ENCODE measurements at regions not wholly inside any gene's neighbourhood (a gene's known extent, or its start where the extent isn't known, plus 50 kb on each side); places are given as distances from the start of the nearest gene placed in this dataset.
"Not testable (repeated sequence)": the region's sequence is repeated elsewhere in the genome, so short reads cannot be mapped to it uniquely, and the experiment has no call there.

- H3K4me1 ChIP-seq (ENCODE audit: insufficient read depth, low read length); H3K36me3 ChIP-seq (ENCODE audit: insufficient read depth, low read depth, low read length); H3K27ac ChIP-seq (ENCODE audit: low read length); H3K9me3 ChIP-seq (ENCODE audit: insufficient read depth, low read depth, low read length); H3K9ac ChIP-seq (ENCODE audit: low read depth, low read length): not testable (repeated sequence)
- peaks cover 46% of the 10 kb centered on the region for H3K27me3 ChIP-seq (ENCODE audit: insufficient read depth, low read length)
- peak overlapping the region; percentile 64 for H3K4me3 ChIP-seq (ENCODE audit: low read length)
Observed at GRCh38 chr6:26754801-26755200, 95.3 kb upstream of the ZNF322 start.

- not testable (repeated sequence) for H3K27ac ChIP-seq (ENCODE audit: low read length); H3K4me1 ChIP-seq (ENCODE audit: insufficient read depth, low read length); H3K36me3 ChIP-seq (ENCODE audit: insufficient read depth, low read depth, low read length); H3K9ac ChIP-seq (ENCODE audit: low read depth, low read length); H3K9me3 ChIP-seq (ENCODE audit: insufficient read depth, low read depth, low read length)
- Histone ChIP-seq H3K4me3 (ENCODE audit: low read length) (peak overlapping the region; percentile 73), H3K27me3 (ENCODE audit: insufficient read depth, low read length) (peaks cover 37% of the 10 kb centered on the region)
Observed at GRCh38 chr6:26756067-26756805, 96.7 kb upstream of the ZNF322 start.

- H3K9me3 ChIP-seq (ENCODE audit: insufficient read depth, low read depth, low read length); H3K4me3 ChIP-seq (ENCODE audit: low read length); H3K36me3 ChIP-seq (ENCODE audit: insufficient read depth, low read depth, low read length); H3K27me3 ChIP-seq (ENCODE audit: insufficient read depth, low read length); H3K4me1 ChIP-seq (ENCODE audit: insufficient read depth, low read length); H3K9ac ChIP-seq (ENCODE audit: low read depth, low read length); H3K27ac ChIP-seq (ENCODE audit: low read length): not testable (repeated sequence)
Observed at GRCh38 chr6:26766203-26766902, 106.8 kb upstream of the ZNF322 start.

GRCh38 chr6:26770941-26771666, 111.6 kb upstream of the ZNF322 start:
- H3K36me3 ChIP-seq (ENCODE audit: insufficient read depth, low read depth, low read length); H3K4me3 ChIP-seq (ENCODE audit: low read length); H3K27me3 ChIP-seq (ENCODE audit: insufficient read depth, low read length); H3K9me3 ChIP-seq (ENCODE audit: insufficient read depth, low read depth, low read length); H3K4me1 ChIP-seq (ENCODE audit: insufficient read depth, low read length); H3K27ac ChIP-seq (ENCODE audit: low read length); H3K9ac ChIP-seq (ENCODE audit: low read depth, low read length): not testable (repeated sequence)

GRCh38 chr6:26773414-26773813, 113.9 kb upstream of the ZNF322 start:
- H3K27ac ChIP-seq (ENCODE audit: low read length); H3K9me3 ChIP-seq (ENCODE audit: insufficient read depth, low read depth, low read length); H3K9ac ChIP-seq (ENCODE audit: low read depth, low read length); H3K27me3 ChIP-seq (ENCODE audit: insufficient read depth, low read length); H3K4me3 ChIP-seq (ENCODE audit: low read length); H3K4me1 ChIP-seq (ENCODE audit: insufficient read depth, low read length); H3K36me3 ChIP-seq (ENCODE audit: insufficient read depth, low read depth, low read length): not testable (repeated sequence)

GRCh38 chr6:26780563-26780962, 121.0 kb upstream of the ZNF322 start:
- not testable (repeated sequence) for H3K9ac ChIP-seq (ENCODE audit: low read depth, low read length); H3K4me1 ChIP-seq (ENCODE audit: insufficient read depth, low read length); H3K4me3 ChIP-seq (ENCODE audit: low read length); H3K9me3 ChIP-seq (ENCODE audit: insufficient read depth, low read depth, low read length); H3K27ac ChIP-seq (ENCODE audit: low read length); H3K36me3 ChIP-seq (ENCODE audit: insufficient read depth, low read depth, low read length); H3K27me3 ChIP-seq (ENCODE audit: insufficient read depth, low read length)

GRCh38 chr6:26795474-26796307, 136.1 kb upstream of the ZNF322 start:
- not testable (repeated sequence) for H3K9me3 ChIP-seq (ENCODE audit: insufficient read depth, low read depth, low read length); H3K27me3 ChIP-seq (ENCODE audit: insufficient read depth, low read length); H3K4me3 ChIP-seq (ENCODE audit: low read length); H3K36me3 ChIP-seq (ENCODE audit: insufficient read depth, low read depth, low read length); H3K4me1 ChIP-seq (ENCODE audit: insufficient read depth, low read length); H3K27ac ChIP-seq (ENCODE audit: low read length); H3K9ac ChIP-seq (ENCODE audit: low read depth, low read length)

GRCh38 chr6:26799903-26800633, 140.5 kb upstream of the ZNF322 start:
- H3K27ac ChIP-seq (ENCODE audit: low read length); H3K27me3 ChIP-seq (ENCODE audit: insufficient read depth, low read length); H3K9ac ChIP-seq (ENCODE audit: low read depth, low read length): not testable (repeated sequence)

GRCh38 chr6:26803762-26804161, 144.2 kb upstream of the ZNF322 start:
- H3K9me3 ChIP-seq (ENCODE audit: insufficient read depth, low read depth, low read length); H3K27ac ChIP-seq (ENCODE audit: low read length); H3K4me1 ChIP-seq (ENCODE audit: insufficient read depth, low read length); H3K27me3 ChIP-seq (ENCODE audit: insufficient read depth, low read length); H3K36me3 ChIP-seq (ENCODE audit: insufficient read depth, low read depth, low read length); H3K4me3 ChIP-seq (ENCODE audit: low read length); H3K9ac ChIP-seq (ENCODE audit: low read depth, low read length): not testable (repeated sequence)

More at GRCh38 chr6:26799903-26800633, 140.5 kb upstream of the ZNF322 start:
- H3K4me1 ChIP-seq (ENCODE audit: insufficient read depth, low read length); H3K36me3 ChIP-seq (ENCODE audit: insufficient read depth, low read depth, low read length); H3K4me3 ChIP-seq (ENCODE audit: low read length); H3K9me3 ChIP-seq (ENCODE audit: insufficient read depth, low read depth, low read length): not testable (repeated sequence)

GRCh38 chr6:26811486-26812116, 152.1 kb upstream of the ZNF322 start:
- not testable (repeated sequence) for H3K4me1 ChIP-seq (ENCODE audit: insufficient read depth, low read length); H3K27ac ChIP-seq (ENCODE audit: low read length)

More at GRCh38 chr6:26811486-26812116, 152.1 kb upstream of the ZNF322 start:
- H3K27me3 ChIP-seq (ENCODE audit: insufficient read depth, low read length); H3K9ac ChIP-seq (ENCODE audit: low read depth, low read length); H3K36me3 ChIP-seq (ENCODE audit: insufficient read depth, low read depth, low read length); H3K4me3 ChIP-seq (ENCODE audit: low read length); H3K9me3 ChIP-seq (ENCODE audit: insufficient read depth, low read depth, low read length): not testable (repeated sequence)
